HEK293T (cell line): ENCODE measurements at regions not wholly inside any gene's neighbourhood (a gene's known extent, or its start where the extent isn't known, plus 50 kb on each side); places are given as distances from the start of the nearest gene placed in this dataset.

ENCODE experiments used
- ARNT ChIP-seq: fragments of 450-650 bp; IDR thresholded peaks from 2 replicates; pipeline ENCODE4 v1.6.1; 2017; ENCODE audit warnings: mild to moderate bottlenecking
- BHLHE40 ChIP-seq: fragments of 450-650 bp; IDR thresholded peaks from 2 replicates; pipeline ENCODE4 v1.6.1; 2016; ENCODE audit warnings: mild to moderate bottlenecking, moderate library complexity, borderline replicate concordance
- ELF4 ChIP-seq: fragments of 450-650 bp; IDR thresholded peaks from 2 replicates; pipeline ENCODE4 v1.6.1; 2017; ENCODE audit warnings: antibody characterized with exemption
- HDGF ChIP-seq: fragments of 450-650 bp; IDR thresholded peaks from 2 replicates; pipeline ENCODE4 v1.6.1; 2017; ENCODE audit warnings: antibody characterized with exemption, borderline replicate concordance
- SP1 ChIP-seq: fragments of 450-650 bp; IDR thresholded peaks from 2 replicates; pipeline ENCODE4 v1.6.1; 2017
- TARDBP ChIP-seq: fragments of 450-650 bp; IDR thresholded peaks from 2 replicates; pipeline ENCODE4 v1.6.1; 2016

GRCh38 chr9:30172206-30172605 lies 2212.2 kb upstream of the ACO1 start:
- TF ChIP-seq TARDBP = no peak
- no peak for TF ChIP-seq BHLHE40
- TF ChIP-seq ELF4 = no peak
- no peak for TF ChIP-seq HDGF
- TF ChIP-seq ARNT = no peak
- TF ChIP-seq SP1 = no peak
